Right atrium auricular region (tissue), 2 donors: ENCODE measurements at regions not wholly inside any gene's neighbourhood (a gene's known extent, or its start where the extent isn't known, plus 50 kb on each side); places are given as distances from the start of the nearest gene placed in this dataset.

Source experiments
- DNase-seq: peaks from one replicate; pipeline ENCODE4 v3.0.0-alpha.2; 2019; ENCODE audit warnings: low spot score
- H3K27ac ChIP-seq, 2 donors: fragments of 200-600 bp; sonication (generic); 1 replicate in 1 of 2; 2 replicates in 1 of 2; pipeline ENCODE4 v1.5.1; 2016 to 2019
- H3K27me3 ChIP-seq, 2 donors: fragments of 200-600 bp; sonication (generic); one replicate each; pipeline versions ENCODE4 v1.5.1 to v1.6.0; 2017 to 2019
- H3K36me3 ChIP-seq: fragments of 200-600 bp; sonication (generic); one replicate; pipeline ENCODE4 v1.5.1; 2016
- H3K4me1 ChIP-seq, 2 donors: fragments of 200-600 bp; sonication (generic); one replicate each; pipeline versions ENCODE4 v1.5.1 to v1.6.0; 2017 to 2019
- H3K4me3 ChIP-seq, 2 donors: fragments of 200-600 bp; sonication (generic); 1 replicate in 1 of 2; 2 replicates in 1 of 2; pipeline ENCODE4 v1.5.1; 2017 to 2019; ENCODE audit warnings: mild to moderate bottlenecking in 1 of 2, moderate library complexity in 1 of 2
- H3K9me3 ChIP-seq, 2 donors: fragments of 200-600 bp; sonication (generic); one replicate each; pipeline ENCODE4 v1.5.1; 2019
- TF ChIP-seq, protein P1 (sequence below), 2 donors: fragments of 200-600 bp; sonication (generic); IDR thresholded peaks; one replicate each; pipeline ENCODE4 v1.5.1; 2019; ENCODE audit warnings: antibody characterized with exemption in 2 of 2

DNA sequence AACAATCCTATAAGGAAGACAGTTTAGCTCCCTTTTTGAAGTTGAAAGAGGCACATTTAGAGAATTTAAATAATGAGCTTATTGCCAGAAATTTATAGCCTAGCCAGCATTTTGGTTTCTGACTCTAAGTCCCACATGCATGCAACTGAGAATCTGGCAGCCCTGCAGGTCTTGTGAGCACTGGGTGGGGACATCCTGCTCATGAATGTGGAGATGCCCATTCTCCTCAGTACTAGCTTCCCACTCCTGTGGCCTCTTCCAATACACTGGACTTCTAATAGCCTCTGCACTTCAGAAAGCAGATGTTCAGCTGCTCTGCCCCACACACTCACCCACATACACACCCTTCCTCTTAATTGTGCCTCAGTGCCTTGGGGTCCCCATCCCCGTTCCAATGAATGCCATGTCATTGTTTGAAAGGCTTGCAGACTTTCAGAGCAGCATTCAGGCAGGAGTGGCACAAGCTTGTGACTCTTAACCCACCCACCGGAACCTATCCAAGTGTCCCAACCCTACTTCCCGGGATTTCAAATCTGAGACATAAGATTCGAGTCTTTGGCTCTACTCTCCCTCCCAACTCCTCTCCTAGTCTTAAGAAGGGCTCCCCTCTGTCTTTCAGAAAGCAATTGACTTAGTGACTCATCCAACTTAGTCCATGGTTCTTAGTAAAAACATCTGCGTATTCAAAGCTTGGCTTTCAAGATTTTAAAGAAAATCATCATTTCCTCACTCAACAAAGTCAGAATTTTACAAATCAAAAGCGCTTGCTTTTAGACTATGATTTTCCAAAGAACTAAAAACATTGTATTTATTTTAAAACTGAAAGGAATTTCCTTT is 80.0 kb upstream of the FREM2 start:
- TF ChIP-seq, protein P1, sequence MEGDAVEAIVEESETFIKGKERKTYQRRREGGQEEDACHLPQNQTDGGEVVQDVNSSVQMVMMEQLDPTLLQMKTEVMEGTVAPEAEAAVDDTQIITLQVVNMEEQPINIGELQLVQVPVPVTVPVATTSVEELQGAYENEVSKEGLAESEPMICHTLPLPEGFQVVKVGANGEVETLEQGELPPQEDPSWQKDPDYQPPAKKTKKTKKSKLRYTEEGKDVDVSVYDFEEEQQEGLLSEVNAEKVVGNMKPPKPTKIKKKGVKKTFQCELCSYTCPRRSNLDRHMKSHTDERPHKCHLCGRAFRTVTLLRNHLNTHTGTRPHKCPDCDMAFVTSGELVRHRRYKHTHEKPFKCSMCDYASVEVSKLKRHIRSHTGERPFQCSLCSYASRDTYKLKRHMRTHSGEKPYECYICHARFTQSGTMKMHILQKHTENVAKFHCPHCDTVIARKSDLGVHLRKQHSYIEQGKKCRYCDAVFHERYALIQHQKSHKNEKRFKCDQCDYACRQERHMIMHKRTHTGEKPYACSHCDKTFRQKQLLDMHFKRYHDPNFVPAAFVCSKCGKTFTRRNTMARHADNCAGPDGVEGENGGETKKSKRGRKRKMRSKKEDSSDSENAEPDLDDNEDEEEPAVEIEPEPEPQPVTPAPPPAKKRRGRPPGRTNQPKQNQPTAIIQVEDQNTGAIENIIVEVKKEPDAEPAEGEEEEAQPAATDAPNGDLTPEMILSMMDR (IDR thresholded peaks at IDR 0.05), result no peak

DNA sequence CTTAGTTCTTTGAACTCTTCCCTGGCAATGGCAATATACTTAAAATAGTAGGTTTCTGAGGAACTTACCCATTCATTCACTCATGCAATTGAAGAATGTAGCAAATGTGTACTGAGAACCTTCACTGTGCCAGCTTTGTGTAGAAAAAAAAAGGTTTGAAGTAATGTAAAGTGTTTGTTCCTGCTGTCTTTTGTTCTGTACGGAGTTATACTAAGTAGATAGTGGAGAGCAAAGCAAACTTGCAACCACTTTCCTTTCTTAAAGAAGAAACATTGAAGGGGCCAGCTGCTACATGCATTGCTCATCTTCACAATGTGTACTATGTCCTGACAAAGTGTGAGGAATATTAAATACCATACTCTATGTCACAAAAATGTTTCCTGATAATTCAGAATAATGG is 68.9 kb upstream of the FREM2 start:
- TF ChIP-seq, protein P1 (IDR thresholded peaks at IDR 0.05), result no peak
- no peaks in the 10 kb centered on the region for H3K4me1 ChIP-seq

More for the DNA sequence above, 80.0 kb upstream of the FREM2 start:
- H3K4me3 ChIP-seq, result no peak overlapping the region
- DNase-seq, result no peak
- H3K27ac ChIP-seq, result no peak overlapping the region
- H3K36me3 ChIP-seq, result no peaks in the 10 kb centered on the region
- no peaks in the 10 kb centered on the region for H3K4me1 ChIP-seq
- no peaks in the 10 kb centered on the region for H3K27me3 ChIP-seq
- H3K9me3 ChIP-seq, result no peaks in the 10 kb centered on the region

DNA sequence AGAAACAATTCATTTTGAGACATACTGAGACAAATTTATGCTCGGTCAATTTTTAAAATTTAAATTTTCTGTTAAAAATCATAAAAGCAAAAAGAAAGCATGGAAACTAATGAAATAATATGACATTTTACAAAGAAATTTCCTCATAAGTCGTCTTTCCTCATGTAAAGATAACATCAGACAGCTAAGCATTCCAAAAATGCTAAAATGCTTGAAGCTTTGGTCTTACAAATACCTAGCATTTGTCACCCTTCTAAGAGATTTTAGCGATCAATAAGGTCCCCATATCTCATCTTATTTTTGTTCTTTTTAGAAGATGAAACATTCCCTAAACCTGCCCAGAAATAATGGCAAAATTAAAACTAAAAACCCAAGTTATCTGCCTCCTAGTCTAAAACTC is 68.5 kb upstream of the FREM2 start:
- Histone ChIP-seq H3K9me3 (no peaks in the 10 kb centered on the region), H3K4me1 (no peaks in the 10 kb centered on the region), H3K27me3 (no peaks in the 10 kb centered on the region), H3K36me3 (no peaks in the 10 kb centered on the region), H3K27ac (no peak overlapping the region), H3K4me3 (no peak overlapping the region)
- TF ChIP-seq, protein P1 (IDR thresholded peaks at IDR 0.05), result no peak
- DNase-seq, result no peak

More for the DNA sequence above, 68.9 kb upstream of the FREM2 start:
- no peaks in the 10 kb centered on the region for H3K9me3 ChIP-seq
- H3K4me3 ChIP-seq, result no peak overlapping the region
- no peaks in the 10 kb centered on the region for H3K36me3 ChIP-seq
- no peaks in the 10 kb centered on the region for H3K27me3 ChIP-seq
- DNase-seq, result no peak
- H3K27ac ChIP-seq, result no peak overlapping the region

DNA sequence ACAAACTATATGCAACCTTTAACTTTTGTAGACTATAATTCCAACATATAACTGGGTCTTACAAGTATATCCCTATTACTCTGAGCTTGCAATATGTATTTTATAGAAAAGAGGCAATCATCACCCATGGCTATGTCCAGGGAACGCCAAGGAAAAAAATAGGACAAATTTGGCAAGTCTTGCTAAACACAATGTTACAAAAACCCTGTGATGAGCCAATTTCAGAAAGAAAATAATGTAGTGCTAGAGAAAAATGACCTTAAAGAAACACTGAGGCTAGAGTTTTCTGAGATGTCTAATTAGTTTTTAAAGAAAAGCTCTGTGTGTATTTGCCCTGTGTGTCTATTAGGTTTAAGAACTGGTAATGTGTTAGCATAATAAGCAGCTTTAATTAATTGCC is 68.0 kb upstream of the FREM2 start:
- H3K27ac ChIP-seq, result no peak overlapping the region
- TF ChIP-seq, protein P1 (IDR thresholded peaks at IDR 0.05), result no peak
- DNase-seq, result no peak

DNA sequence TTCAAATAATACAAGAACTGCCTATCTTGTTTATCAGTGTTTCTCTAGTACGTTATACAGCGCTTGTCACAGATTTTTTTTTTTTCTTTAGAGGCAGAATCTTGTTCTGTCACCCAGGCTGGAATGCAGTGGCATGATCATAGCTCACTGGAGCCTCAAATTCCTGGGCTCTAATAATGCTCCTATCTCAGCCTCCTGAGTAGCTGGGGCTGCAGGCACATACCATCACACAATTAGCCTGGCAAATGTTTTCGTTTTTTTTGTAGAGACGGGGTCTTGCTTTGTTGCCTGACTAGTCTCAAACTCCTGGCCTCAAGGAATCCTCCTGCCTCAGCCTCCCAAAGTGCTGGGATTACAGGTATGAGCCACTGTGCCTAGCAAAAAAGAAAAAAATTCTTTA is 66.0 kb upstream of the FREM2 start:
- TF ChIP-seq, protein P1 (IDR thresholded peaks at IDR 0.05), result no peak
- DNase-seq, result no peak
- Histone ChIP-seq H3K4me1 (no peaks in the 10 kb centered on the region), H3K27me3 (no peaks in the 10 kb centered on the region), H3K4me3 (no peak overlapping the region), H3K9me3 (no peaks in the 10 kb centered on the region), H3K36me3 (no peaks in the 10 kb centered on the region), H3K27ac (no peak overlapping the region)

More for the DNA sequence above, 68.0 kb upstream of the FREM2 start:
- Histone ChIP-seq H3K27me3 (no peaks in the 10 kb centered on the region), H3K9me3 (no peaks in the 10 kb centered on the region), H3K4me1 (no peaks in the 10 kb centered on the region), H3K4me3 (no peak overlapping the region), H3K36me3 (no peaks in the 10 kb centered on the region)

DNA sequence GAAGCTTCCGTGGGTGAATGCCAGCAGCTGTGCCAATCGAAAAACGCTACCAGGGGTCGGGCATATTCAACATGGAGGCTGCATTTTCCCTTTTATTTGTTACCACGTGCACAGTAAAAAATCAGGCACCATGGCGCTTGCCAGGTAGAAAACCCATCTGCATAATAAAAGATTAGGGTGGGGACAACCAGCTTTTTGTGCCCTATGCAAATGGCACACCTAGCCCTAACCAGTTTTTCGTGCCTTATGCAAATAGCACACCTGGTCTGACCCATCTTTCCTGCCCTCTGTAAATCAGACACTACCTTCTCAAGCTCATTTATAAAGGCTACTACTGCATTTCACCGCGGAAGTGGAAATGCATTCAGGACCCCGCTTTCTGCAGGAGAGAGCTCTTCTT is 62.1 kb upstream of the FREM2 start:
- no peak overlapping the region for H3K27ac ChIP-seq
- H3K4me1 ChIP-seq, result no peaks in the 10 kb centered on the region
- H3K4me3 ChIP-seq, result no peak overlapping the region
- TF ChIP-seq, protein P1 (IDR thresholded peaks at IDR 0.05), result no peak
- H3K9me3 ChIP-seq, result no peaks in the 10 kb centered on the region
- no peaks in the 10 kb centered on the region for H3K27me3 ChIP-seq
- no peak for DNase-seq
- no peaks in the 10 kb centered on the region for H3K36me3 ChIP-seq
